Forelimb muscle (tissue), 1 donor: ENCODE measurements at regions not wholly inside any gene's neighbourhood (a gene's known extent, or its start where the extent isn't known, plus 50 kb on each side); places are given as distances from the start of the nearest gene placed in this dataset.

Experiments
- DNase-seq: peaks from one replicate; pipeline ENCODE4 v3.0.0-alpha.2; 2013; ENCODE audit warnings: low read depth

GRCh38 chr1:60598041-60598910, 484.1 kb upstream of the NFIA start:
- DNase-seq: no peak

- no peak for DNase-seq
Observed at GRCh38 chr1:60596791-60597750, 485.3 kb upstream of the NFIA start.

DNA sequence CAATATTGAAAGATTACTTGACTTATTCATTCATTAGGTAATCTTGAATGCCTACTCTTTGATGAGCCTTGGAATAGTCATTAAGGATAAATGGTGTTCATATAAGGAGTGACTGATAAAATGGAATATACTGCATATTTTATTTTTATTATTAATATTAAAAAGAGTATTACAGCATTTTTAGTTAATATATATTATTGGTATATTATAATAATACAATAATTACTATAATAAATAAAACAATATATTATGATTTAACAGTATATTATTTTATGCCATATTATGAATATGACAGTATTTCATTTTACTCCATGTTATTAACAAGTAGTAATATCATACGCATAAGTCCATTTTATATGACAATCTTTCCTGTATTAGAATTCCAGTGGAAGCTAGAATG, 490.8 kb upstream of the NFIA start:
- no peak for DNase-seq

GRCh38 chr1:60589916-60590315, 492.4 kb upstream of the NFIA start:
- DNase-seq: no peak

- DNase-seq: no peak
Observed at GRCh38 chr1:60589046-60589748, 493.2 kb upstream of the NFIA start.

- DNase-seq: no peak
Observed at GRCh38 chr1:60584371-60584770, 498.0 kb upstream of the NFIA start.

DNA sequence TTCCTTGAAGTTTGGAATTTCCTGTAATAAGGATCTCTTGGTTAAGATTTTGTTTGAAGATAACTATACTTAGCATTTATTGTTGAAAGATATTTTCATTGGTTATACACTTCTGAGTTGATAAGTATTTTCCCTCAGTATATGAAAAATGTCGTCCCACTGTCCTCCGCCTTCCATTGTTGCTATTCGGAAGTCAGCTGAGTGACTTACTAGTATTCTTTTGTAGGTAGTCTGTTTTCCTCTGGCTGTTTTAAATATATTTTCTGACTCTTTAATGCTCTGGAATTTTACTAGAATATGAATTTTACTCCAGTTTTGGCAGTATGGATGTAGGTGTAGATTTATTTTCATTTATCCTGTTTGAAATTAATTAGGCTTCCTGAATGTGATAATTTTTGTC, 498.7 kb upstream of the NFIA start:
- no peak for DNase-seq

GRCh38 chr1:60581455-60582220, 500.7 kb upstream of the NFIA start:
- no peak for DNase-seq

- no peak for DNase-seq
Observed at GRCh38 chr1:60577029-60577428, 503.5 kb upstream of the C1orf87 start.

DNA sequence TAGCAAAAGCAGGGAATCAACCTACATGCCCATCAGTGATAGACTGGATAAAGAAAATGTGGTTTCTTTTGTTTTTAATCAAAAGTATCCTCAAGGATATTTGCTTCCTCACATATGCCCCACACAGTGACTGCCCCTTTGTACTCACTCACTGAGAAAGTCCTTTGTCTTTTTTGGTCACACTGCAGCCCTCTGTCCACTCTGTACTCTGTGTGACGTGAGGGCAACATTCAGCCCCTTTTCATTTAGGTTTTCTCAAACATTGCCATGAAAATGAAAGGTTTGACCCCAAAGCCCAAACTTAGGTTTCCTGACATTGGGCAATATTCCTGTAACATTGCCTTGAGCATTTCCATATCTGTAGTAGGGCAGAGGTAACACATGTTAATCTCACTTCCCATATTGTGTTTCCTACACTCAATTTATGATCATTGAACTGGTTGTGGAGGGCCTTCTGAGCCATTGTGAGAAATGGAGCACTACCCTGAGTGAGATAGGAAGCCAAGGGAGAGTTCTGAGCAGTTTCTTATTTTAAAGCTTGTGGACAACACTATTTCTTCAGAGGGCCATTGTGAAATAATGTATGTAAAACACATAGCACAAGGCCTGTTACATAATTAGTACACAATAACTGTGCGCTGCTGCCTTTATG, 501.9 kb upstream of the C1orf87 start:
- DNase-seq: no peak

DNA sequence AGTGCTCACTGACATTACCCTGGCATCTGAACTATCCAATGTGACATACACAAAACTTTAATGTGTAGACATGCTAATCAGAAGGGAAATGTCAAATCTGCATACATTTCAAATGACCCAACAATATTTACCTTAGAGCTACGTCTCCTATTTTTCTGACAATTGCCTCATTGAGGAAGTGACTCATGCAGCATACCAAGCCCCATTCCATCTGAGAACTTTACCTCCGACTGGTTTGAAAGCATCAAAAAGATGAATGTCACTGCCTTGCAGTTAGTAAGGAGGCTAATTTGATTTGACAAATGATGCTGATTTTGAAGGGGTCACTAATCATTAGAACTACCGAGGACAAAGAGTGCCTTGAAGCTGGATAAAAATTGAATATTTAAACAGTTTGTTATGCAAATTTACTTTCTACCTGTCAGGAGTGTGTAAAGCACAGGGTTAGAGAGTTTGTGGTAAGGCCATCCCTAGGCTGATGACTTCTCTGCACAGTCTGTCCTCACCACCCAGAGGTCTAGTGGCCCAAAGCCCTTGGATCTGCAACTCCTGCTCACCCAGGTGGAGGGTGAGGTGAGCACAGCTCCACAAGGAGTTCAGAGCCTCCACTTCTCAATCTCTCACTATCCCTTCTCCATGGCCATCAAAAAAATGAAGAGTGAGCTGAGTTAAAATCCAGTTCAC, 500.3 kb upstream of the C1orf87 start:
- DNase-seq: no peak

DNA sequence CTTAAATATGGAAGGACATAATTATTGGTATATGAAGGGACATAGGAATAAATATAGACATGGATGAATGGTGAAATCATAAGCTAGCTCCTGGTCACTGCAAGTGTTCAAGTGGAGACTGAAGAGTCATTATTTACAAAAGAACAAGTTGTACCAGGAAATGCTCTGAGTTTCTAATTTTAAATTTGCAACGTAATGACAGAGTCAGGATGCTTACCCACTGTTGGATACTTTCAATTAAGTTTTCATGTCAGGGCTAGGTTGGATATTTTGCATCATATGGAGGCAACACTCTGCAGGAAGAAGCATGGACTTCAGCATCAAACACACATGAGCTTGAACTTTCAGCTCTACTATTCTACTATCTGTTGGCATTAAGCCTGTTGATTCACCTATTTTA, 499.6 kb upstream of the C1orf87 start:
- no peak for DNase-seq

- no peak for DNase-seq
Observed at GRCh38 chr1:60572378-60572777, 498.8 kb upstream of the C1orf87 start.

- no peak for DNase-seq
Observed at GRCh38 chr1:60571811-60572210, 498.2 kb upstream of the C1orf87 start.

DNA sequence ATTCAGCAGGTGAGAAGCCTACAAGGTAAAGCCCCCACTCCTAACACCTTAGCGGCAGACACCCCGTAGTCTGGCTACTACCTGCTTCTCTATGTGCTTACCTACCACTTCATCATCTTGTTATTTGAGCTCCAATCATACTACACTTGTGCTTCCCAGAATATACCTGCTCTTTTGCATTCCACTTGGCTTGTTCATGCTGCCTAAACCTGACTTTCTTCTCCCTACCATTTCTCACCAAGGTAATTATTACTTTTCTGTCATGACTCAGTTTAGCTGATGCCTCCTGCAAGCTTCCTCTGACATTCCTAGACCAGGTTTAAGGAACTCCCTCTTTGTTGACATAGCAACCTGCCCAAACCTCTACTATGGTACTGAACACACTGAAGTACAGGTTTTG, 495.6 kb upstream of the C1orf87 start:
- no peak for DNase-seq

DNA sequence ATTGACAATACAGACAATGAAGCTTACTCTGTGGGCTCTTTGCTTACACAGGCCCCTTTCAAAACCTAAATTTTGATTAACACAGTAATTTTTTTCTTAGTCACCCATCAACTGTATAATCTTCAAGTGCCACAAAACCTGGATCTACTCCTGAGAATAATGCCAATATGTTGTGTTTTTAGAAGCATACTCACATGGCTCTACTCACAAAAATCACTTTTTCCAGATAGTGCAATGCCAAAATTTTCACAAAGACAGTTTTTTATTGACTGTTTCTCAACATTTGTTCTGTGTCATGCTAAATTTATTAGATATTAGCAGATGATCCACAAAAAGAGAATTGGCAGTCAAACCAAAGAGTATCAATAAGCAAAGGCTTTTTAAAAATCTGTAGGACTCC, 493.7 kb upstream of the C1orf87 start:
- no peak for DNase-seq

- DNase-seq: peak; percentile 61
Observed at GRCh38 chr1:60564916-60565750, 491.6 kb upstream of the C1orf87 start.

GRCh38 chr1:60563777-60564535, 490.4 kb upstream of the C1orf87 start:
- peak; percentile 64 for DNase-seq
